HG02610 (cell line): ENCODE measurements at regions not wholly inside any gene's neighbourhood (a gene's known extent, or its start where the extent isn't known, plus 50 kb on each side); places are given as distances from the start of the nearest gene placed in this dataset.

Experiments
- ATAC-seq: cut with Tn5 transposase; IDR thresholded peaks from one replicate; pipeline ENCODE4 v1.9.1; 2021; ENCODE audit warnings: mild to moderate bottlenecking, moderate library complexity; ENCODE audit not compliant: unreplicated experiment

- ATAC-seq, result no peak
Observed at GRCh38 chr3:34277110-34277509, 478.7 kb downstream of the PDCD6IP start.

- no peak for ATAC-seq
Observed at GRCh38 chr3:34279901-34280300, 481.5 kb downstream of the PDCD6IP start.

- no peak for ATAC-seq
Observed at GRCh38 chr3:34283751-34284150, 485.3 kb downstream of the PDCD6IP start.

- ATAC-seq, result no peak
Observed at GRCh38 chr3:34284959-34285826, 486.8 kb downstream of the PDCD6IP start.

GRCh38 chr3:34285827-34286188 lies 487.4 kb downstream of the PDCD6IP start:
- ATAC-seq, result no peak

GRCh38 chr3:34292605-34293300 lies 494.3 kb downstream of the PDCD6IP start:
- no peak for ATAC-seq

- no peak for ATAC-seq
Observed at GRCh38 chr3:34294240-34294639, 495.8 kb downstream of the PDCD6IP start.

- no peak for ATAC-seq
Observed at GRCh38 chr3:34296796-34297195, 498.4 kb downstream of the PDCD6IP start.

GRCh38 chr3:34298653-34299052 lies 500.2 kb downstream of the PDCD6IP start:
- ATAC-seq, result no peak

- no peak for ATAC-seq
Observed at GRCh38 chr3:34300621-34301020, 502.2 kb downstream of the PDCD6IP start.

- no peak for ATAC-seq
Observed at GRCh38 chr3:34301313-34301712, 502.9 kb downstream of the PDCD6IP start.

- ATAC-seq, result no peak
Observed at GRCh38 chr3:34305266-34305665, 506.8 kb downstream of the PDCD6IP start.

GRCh38 chr3:34312684-34313083 lies 514.3 kb downstream of the PDCD6IP start:
- no peak for ATAC-seq

- no peak for ATAC-seq
Observed at GRCh38 chr3:34319881-34320280, 521.5 kb downstream of the PDCD6IP start.

GRCh38 chr3:34323517-34323916 lies 525.1 kb downstream of the PDCD6IP start:
- ATAC-seq, result peak; percentile 50

- ATAC-seq, result no peak
Observed at GRCh38 chr3:34346656-34347055, 548.2 kb downstream of the PDCD6IP start.

GRCh38 chr3:34351882-34352777 lies 553.7 kb downstream of the PDCD6IP start:
- no peak for ATAC-seq

GRCh38 chr3:34352778-34353331 lies 554.4 kb downstream of the PDCD6IP start:
- no peak for ATAC-seq

- no peak for ATAC-seq
Observed at GRCh38 chr3:34357461-34357860, 559.0 kb downstream of the PDCD6IP start.

- ATAC-seq, result no peak
Observed at GRCh38 chr3:34359064-34359463, 560.6 kb downstream of the PDCD6IP start.

GRCh38 chr3:34360713-34361112 lies 562.3 kb downstream of the PDCD6IP start:
- no peak for ATAC-seq
